Pons (tissue), 1 donor: ENCODE measurements at regions not wholly inside any gene's neighbourhood (a gene's known extent, or its start where the extent isn't known, plus 50 kb on each side); places are given as distances from the start of the nearest gene placed in this dataset.
"Not testable (repeated sequence)": the region's sequence is repeated elsewhere in the genome, so short reads cannot be mapped to it uniquely, and the experiment has no call there.

ENCODE experiments used
- DNase-seq: peaks from one replicate; pipeline ENCODE4 v3.0.0-alpha.2; 2016; ENCODE audit warnings: low spot score

- DNase-seq = no peak
These were observed 100.4 kb downstream of the CD83 start for GRCh38 chr6:14217728-14218518.

GRCh38 chr6:14218519-14218800 is 100.9 kb downstream of the CD83 start:
- no peak for DNase-seq

- DNase-seq = no peak
These were observed 104.2 kb downstream of the CD83 start for GRCh38 chr6:14221564-14222279.

- no peak for DNase-seq
These were observed 105.4 kb downstream of the CD83 start for GRCh38 chr6:14222956-14223355.

GRCh38 chr6:14224359-14225103 is 107.0 kb downstream of the CD83 start:
- peak; percentile 14 for DNase-seq

GRCh38 chr6:14226051-14226660 is 108.6 kb downstream of the CD83 start:
- DNase-seq = no peak

- DNase-seq = no peak
These were observed 111.0 kb downstream of the CD83 start for GRCh38 chr6:14228571-14228970.

- DNase-seq = no peak
These were observed 113.5 kb downstream of the CD83 start for GRCh38 chr6:14231071-14231483.

GRCh38 chr6:14231501-14232280 is 114.1 kb downstream of the CD83 start:
- DNase-seq = no peak

GRCh38 chr6:14232889-14233288 is 115.3 kb downstream of the CD83 start:
- no peak for DNase-seq

GRCh38 chr6:14235653-14236356 is 118.2 kb downstream of the CD83 start:
- DNase-seq = no peak

- no peak for DNase-seq
These were observed 121.5 kb downstream of the CD83 start for GRCh38 chr6:14239097-14239496.

- DNase-seq = no peak
These were observed 123.0 kb downstream of the CD83 start for GRCh38 chr6:14240411-14241166.

- DNase-seq = no peak
These were observed 123.9 kb downstream of the CD83 start for GRCh38 chr6:14241255-14242070.

- DNase-seq = not testable (repeated sequence)
These were observed 125.3 kb downstream of the CD83 start for GRCh38 chr6:14242912-14243311.

GRCh38 chr6:14243597-14243996 is 126.0 kb downstream of the CD83 start:
- no peak for DNase-seq

- no peak for DNase-seq
These were observed 129.3 kb downstream of the CD83 start for GRCh38 chr6:14246876-14247275.

- DNase-seq = no peak
These were observed 133.0 kb downstream of the CD83 start for GRCh38 chr6:14250573-14250972.

GRCh38 chr6:14252271-14252850 is 134.8 kb downstream of the CD83 start:
- DNase-seq = no peak
